Astrocyte (in vitro differentiated cells and primary cell): ENCODE measurements at regions not wholly inside any gene's neighbourhood (a gene's known extent, or its start where the extent isn't known, plus 50 kb on each side); places are given as distances from the start of the nearest gene placed in this dataset.

ENCODE experiments used
- DNase-seq: peaks from one replicate; pipeline ENCODE4 v3.0.0-alpha.2; 2010; ENCODE audit warnings: low read depth
- FAIRE-seq: peaks from 2 replicates; lab custom pipeline; 2011; peaks lifted over from hg19 to GRCh38; lab: Jason Lieb, UNC
- H2AFZ ChIP-seq: 2 replicates; pipeline ENCODE4 v1.6.0; 2012; ENCODE audit warnings: low read depth, low read length, inconsistent platforms
- H3K27ac ChIP-seq: 2 replicates; pipeline ENCODE4 v1.5.1; 2011; ENCODE audit warnings: low read depth, low read length, inconsistent platforms
- H3K27me3 ChIP-seq: 2 replicates; pipeline ENCODE4 v1.6.0; 2011; ENCODE audit warnings: low read length, inconsistent platforms; ENCODE audit not compliant: insufficient read depth
- H3K36me3 ChIP-seq: 2 replicates; pipeline ENCODE4 v1.5.1; 2011; ENCODE audit warnings: low read length, inconsistent platforms; ENCODE audit not compliant: insufficient read depth
- H3K4me1 ChIP-seq: 2 replicates; pipeline ENCODE4 v1.5.1; 2011; ENCODE audit warnings: low read length, inconsistent platforms; ENCODE audit not compliant: insufficient read depth
- H3K4me2 ChIP-seq: 2 replicates; pipeline ENCODE4 v1.6.0; 2012; ENCODE audit warnings: low read length, inconsistent platforms
- H3K4me3 ChIP-seq: 2 replicates; pipeline ENCODE4 v1.5.1; 2011; ENCODE audit warnings: low read depth, mild to moderate bottlenecking, low read length, inconsistent platforms; ENCODE audit not compliant: insufficient read depth
- H3K79me2 ChIP-seq: 2 replicates; pipeline ENCODE4 v1.6.0; 2012; ENCODE audit warnings: mild to moderate bottlenecking, low read length, inconsistent platforms; ENCODE audit not compliant: insufficient read depth
- H3K9ac ChIP-seq: 2 replicates; pipeline ENCODE4 v1.6.0; 2012; ENCODE audit warnings: mild to moderate bottlenecking, low read length, inconsistent platforms
- H3K9me3 ChIP-seq: 2 replicates; pipeline ENCODE4 v1.5.1; 2012; ENCODE audit warnings: low read depth, mild to moderate bottlenecking, low read length, inconsistent platforms; ENCODE audit not compliant: insufficient read depth
- H4K20me1 ChIP-seq: 2 replicates; pipeline ENCODE4 v1.6.0; 2012; ENCODE audit warnings: low read length, inconsistent platforms; ENCODE audit not compliant: insufficient read depth
- H3K27ac Mint-ChIP-seq: one replicate; pipeline ENCODE4 v1.8.0; 2021; ENCODE audit warnings: mild to moderate bottlenecking, mixed read lengths; ENCODE audit not compliant: unreplicated experiment
- H3K27me3 Mint-ChIP-seq: one replicate; pipeline ENCODE4 v1.8.0; 2021; ENCODE audit warnings: low read depth, mixed read lengths; ENCODE audit not compliant: unreplicated experiment
- H3K36me3 Mint-ChIP-seq: one replicate; pipeline ENCODE4 v1.8.0; 2021; ENCODE audit warnings: low read depth, mixed read lengths; ENCODE audit not compliant: unreplicated experiment
- H3K4me1 Mint-ChIP-seq: one replicate; pipeline ENCODE4 v1.8.0; 2021; ENCODE audit warnings: low read depth, mixed read lengths; ENCODE audit not compliant: unreplicated experiment
- H3K4me3 Mint-ChIP-seq: one replicate; pipeline ENCODE4 v1.8.0; 2021; ENCODE audit warnings: mild to moderate bottlenecking, moderate library complexity, mixed read lengths; ENCODE audit not compliant: unreplicated experiment
- H3K9me3 Mint-ChIP-seq: one replicate; pipeline ENCODE4 v1.8.0; 2021; ENCODE audit warnings: mild to moderate bottlenecking, mixed read lengths; ENCODE audit not compliant: unreplicated experiment
- EZH2 ChIP-seq: IDR thresholded peaks from 2 replicates; pipeline ENCODE4 v1.6.1; 2012; ENCODE audit warnings: mild to moderate bottlenecking, low read length, inconsistent platforms; ENCODE audit not compliant: insufficient read depth
- TF ChIP-seq, protein P1 (sequence below): IDR thresholded peaks from 2 replicates; pipeline ENCODE4 v1.5.1; 2011; ENCODE audit warnings: low read depth, mild to moderate bottlenecking, inconsistent platforms, low read length, moderate library complexity; ENCODE audit not compliant: insufficient read depth

DNA sequence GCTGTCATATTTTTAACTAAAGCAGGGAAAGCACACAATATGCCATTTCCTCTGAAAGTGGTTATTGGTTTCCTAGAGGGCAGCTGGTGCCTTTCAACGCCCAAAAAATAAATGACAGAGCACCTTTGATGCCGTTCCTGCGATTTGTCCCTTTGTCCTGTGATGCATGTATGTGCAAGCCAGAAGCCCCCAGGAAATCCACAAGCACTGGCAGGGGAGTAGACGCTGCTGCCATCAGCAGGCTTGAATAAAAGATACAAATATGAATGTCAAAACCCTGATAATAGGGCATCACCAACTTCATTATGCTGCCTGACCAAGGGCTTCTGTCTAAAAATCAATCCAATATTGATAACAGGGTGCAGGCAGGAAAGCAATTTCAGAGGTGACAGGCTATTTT is 246.1 kb downstream of the FBXO15 start:
- Mint-ChIP-seq H3K4me1 (no peaks in the 10 kb centered on the region), H3K27ac (no peak overlapping the region), H3K36me3 (no peaks in the 10 kb centered on the region), H3K9me3 (no peaks in the 10 kb centered on the region), H3K4me3 (no peak overlapping the region), H3K27me3 (peaks cover 6% of the 10 kb centered on the region)
- no peak overlapping the region for H2AFZ ChIP-seq
- DNase-seq, result no peak
- no peaks in the 10 kb centered on the region for H4K20me1 ChIP-seq
- no peaks in the 10 kb centered on the region for H3K79me2 ChIP-seq
- H3K4me1 ChIP-seq, result no peaks in the 10 kb centered on the region
- H3K36me3 ChIP-seq, result no peaks in the 10 kb centered on the region
- H3K27ac ChIP-seq, result no peak overlapping the region
- no peak for FAIRE-seq
- no peaks in the 10 kb centered on the region for H3K27me3 ChIP-seq
- TF ChIP-seq EZH2, result no peak
- H3K9me3 ChIP-seq, result no peaks in the 10 kb centered on the region
- H3K9ac ChIP-seq, result no peak overlapping the region
- no peak overlapping the region for H3K4me2 ChIP-seq
- no peak overlapping the region for H3K4me3 ChIP-seq

DNA sequence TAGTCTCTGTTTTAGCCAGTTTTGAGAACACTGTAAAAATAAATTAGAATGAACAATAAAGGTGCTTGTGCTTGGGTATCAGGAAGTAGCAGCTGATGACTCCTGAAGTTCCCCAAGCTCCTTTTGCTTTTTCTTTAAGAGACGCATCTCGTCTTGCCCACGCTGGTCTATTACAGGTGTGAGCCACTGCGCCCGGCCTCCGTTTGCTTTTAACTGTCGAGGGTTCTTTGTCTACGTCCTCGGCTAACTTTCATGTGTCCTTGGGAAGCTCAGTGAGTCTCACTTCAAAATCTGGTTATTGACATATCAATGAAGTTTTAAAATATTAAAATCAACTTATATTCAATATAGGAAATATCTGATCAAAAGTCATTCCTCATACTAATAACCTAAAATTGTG is 246.5 kb downstream of the FBXO15 start:
- no peaks in the 10 kb centered on the region for H3K4me1 Mint-ChIP-seq
- H3K27ac Mint-ChIP-seq, result no peak overlapping the region
- H3K9me3 Mint-ChIP-seq, result no peaks in the 10 kb centered on the region
- no peaks in the 10 kb centered on the region for H3K36me3 ChIP-seq
- H3K79me2 ChIP-seq, result no peaks in the 10 kb centered on the region
- H4K20me1 ChIP-seq, result no peaks in the 10 kb centered on the region
- no peak overlapping the region for H3K4me2 ChIP-seq
- no peak overlapping the region for H3K4me3 Mint-ChIP-seq
- DNase-seq, result no peak
- no peak for FAIRE-seq
- no peaks in the 10 kb centered on the region for H3K9me3 ChIP-seq
- H3K4me3 ChIP-seq, result no peak overlapping the region
- no peak overlapping the region for H2AFZ ChIP-seq
- H3K27me3 Mint-ChIP-seq, result peaks cover 6% of the 10 kb centered on the region
- H3K36me3 Mint-ChIP-seq, result no peaks in the 10 kb centered on the region
- H3K4me1 ChIP-seq, result no peaks in the 10 kb centered on the region
- TF ChIP-seq EZH2, result no peak
- TF ChIP-seq, protein P1, sequence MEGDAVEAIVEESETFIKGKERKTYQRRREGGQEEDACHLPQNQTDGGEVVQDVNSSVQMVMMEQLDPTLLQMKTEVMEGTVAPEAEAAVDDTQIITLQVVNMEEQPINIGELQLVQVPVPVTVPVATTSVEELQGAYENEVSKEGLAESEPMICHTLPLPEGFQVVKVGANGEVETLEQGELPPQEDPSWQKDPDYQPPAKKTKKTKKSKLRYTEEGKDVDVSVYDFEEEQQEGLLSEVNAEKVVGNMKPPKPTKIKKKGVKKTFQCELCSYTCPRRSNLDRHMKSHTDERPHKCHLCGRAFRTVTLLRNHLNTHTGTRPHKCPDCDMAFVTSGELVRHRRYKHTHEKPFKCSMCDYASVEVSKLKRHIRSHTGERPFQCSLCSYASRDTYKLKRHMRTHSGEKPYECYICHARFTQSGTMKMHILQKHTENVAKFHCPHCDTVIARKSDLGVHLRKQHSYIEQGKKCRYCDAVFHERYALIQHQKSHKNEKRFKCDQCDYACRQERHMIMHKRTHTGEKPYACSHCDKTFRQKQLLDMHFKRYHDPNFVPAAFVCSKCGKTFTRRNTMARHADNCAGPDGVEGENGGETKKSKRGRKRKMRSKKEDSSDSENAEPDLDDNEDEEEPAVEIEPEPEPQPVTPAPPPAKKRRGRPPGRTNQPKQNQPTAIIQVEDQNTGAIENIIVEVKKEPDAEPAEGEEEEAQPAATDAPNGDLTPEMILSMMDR, result no peak
- H3K27me3 ChIP-seq, result no peaks in the 10 kb centered on the region
- no peak overlapping the region for H3K9ac ChIP-seq
- no peak overlapping the region for H3K27ac ChIP-seq

GRCh38 chr18:73900106-73900835 is 247.4 kb downstream of the FBXO15 start:
- H3K27me3 ChIP-seq, result no peaks in the 10 kb centered on the region
- H3K27ac ChIP-seq, result no peak overlapping the region
- peaks cover 6% of the 10 kb centered on the region for H3K4me1 Mint-ChIP-seq
- no peaks in the 10 kb centered on the region for H4K20me1 ChIP-seq
- no peak overlapping the region for H3K27ac Mint-ChIP-seq
- H3K36me3 Mint-ChIP-seq, result no peaks in the 10 kb centered on the region
- no peak overlapping the region for H3K4me3 ChIP-seq
- no peak overlapping the region for H3K4me2 ChIP-seq
- H3K9me3 Mint-ChIP-seq, result no peaks in the 10 kb centered on the region
- H2AFZ ChIP-seq, result no peak overlapping the region
- no peak for DNase-seq
- no peak overlapping the region for H3K9ac ChIP-seq
- no peaks in the 10 kb centered on the region for H3K9me3 ChIP-seq
- H3K27me3 Mint-ChIP-seq, result peaks cover 6% of the 10 kb centered on the region
- H3K36me3 ChIP-seq, result no peaks in the 10 kb centered on the region
- no peak overlapping the region for H3K4me3 Mint-ChIP-seq
- no peak for TF ChIP-seq EZH2
- TF ChIP-seq, protein P1, result no peak
- H3K4me1 ChIP-seq, result no peaks in the 10 kb centered on the region
- H3K79me2 ChIP-seq, result no peaks in the 10 kb centered on the region
- no peak for FAIRE-seq
